Panc1 (cell line): ENCODE measurements at regions not wholly inside any gene's neighbourhood (a gene's known extent, or its start where the extent isn't known, plus 50 kb on each side); places are given as distances from the start of the nearest gene placed in this dataset.

Experiments
- POLR2AphosphoS5 ChIP-seq: IDR thresholded peaks from 2 replicates; pipeline ENCODE4 v1.6.1; 2012; ENCODE audit warnings: mild to moderate bottlenecking, low read depth, low read length, moderate library complexity
- SIN3A ChIP-seq: IDR thresholded peaks from 2 replicates; pipeline ENCODE4 v1.6.1; 2012; ENCODE audit warnings: low read depth, mild to moderate bottlenecking, low read length, moderate library complexity, borderline replicate concordance; ENCODE audit not compliant: insufficient read depth
- TF ChIP-seq, protein P1 (sequence below): fragments of 450-650 bp; IDR thresholded peaks from 2 replicates; pipeline ENCODE4 v1.5.1; 2017; ENCODE audit warnings: mild to moderate bottlenecking

DNA sequence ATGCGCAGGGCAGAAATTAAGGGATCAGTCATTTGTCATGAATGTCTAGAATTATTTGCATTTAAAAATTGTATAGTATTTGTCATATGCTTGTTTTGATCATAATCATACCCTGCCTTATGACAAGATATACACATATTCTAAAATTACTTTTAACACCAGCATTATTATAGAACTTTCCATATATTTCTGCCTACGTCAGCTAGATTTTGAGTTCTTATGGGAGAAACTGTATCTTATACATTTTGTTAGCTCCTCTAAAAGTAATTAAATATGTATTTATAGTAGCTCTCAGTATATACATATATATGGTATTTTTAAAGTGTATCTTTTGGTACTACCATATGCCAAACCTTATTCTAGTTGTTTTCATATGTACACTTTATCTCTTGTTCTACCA, 441.9 kb downstream of the CPS1 start:
- TF ChIP-seq, protein P1, sequence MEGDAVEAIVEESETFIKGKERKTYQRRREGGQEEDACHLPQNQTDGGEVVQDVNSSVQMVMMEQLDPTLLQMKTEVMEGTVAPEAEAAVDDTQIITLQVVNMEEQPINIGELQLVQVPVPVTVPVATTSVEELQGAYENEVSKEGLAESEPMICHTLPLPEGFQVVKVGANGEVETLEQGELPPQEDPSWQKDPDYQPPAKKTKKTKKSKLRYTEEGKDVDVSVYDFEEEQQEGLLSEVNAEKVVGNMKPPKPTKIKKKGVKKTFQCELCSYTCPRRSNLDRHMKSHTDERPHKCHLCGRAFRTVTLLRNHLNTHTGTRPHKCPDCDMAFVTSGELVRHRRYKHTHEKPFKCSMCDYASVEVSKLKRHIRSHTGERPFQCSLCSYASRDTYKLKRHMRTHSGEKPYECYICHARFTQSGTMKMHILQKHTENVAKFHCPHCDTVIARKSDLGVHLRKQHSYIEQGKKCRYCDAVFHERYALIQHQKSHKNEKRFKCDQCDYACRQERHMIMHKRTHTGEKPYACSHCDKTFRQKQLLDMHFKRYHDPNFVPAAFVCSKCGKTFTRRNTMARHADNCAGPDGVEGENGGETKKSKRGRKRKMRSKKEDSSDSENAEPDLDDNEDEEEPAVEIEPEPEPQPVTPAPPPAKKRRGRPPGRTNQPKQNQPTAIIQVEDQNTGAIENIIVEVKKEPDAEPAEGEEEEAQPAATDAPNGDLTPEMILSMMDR: no peak
- TF ChIP-seq SIN3A (no peak), POLR2AphosphoS5 (no peak)
